HCT116 (cell line): ENCODE measurements at regions not wholly inside any gene's neighbourhood (a gene's known extent, or its start where the extent isn't known, plus 50 kb on each side); places are given as distances from the start of the nearest gene placed in this dataset.

ENCODE experiments used
- ZBTB33 ChIP-seq: IDR thresholded peaks from 2 replicates; pipeline ENCODE4 v1.6.1; 2011; ENCODE audit warnings: mild to moderate bottlenecking, low read length, moderate library complexity; ENCODE audit not compliant: insufficient replicate concordance; ENCODE audit errors: extremely low read depth
- TF ChIP-seq, protein P1 (sequence below), 3 experiments: fragments of 200-600 bp in 1 of 3; sonication (generic) in 1 of 3; IDR thresholded peaks in 2 of 3; conservative IDR thresholded peaks in 1 of 3; 2 replicates each; pipeline ENCODE4 v1.5.1; 2012 to 2017; ENCODE audit warnings: low read depth in 2 of 3, low read length in 2 of 3, antibody characterized with exemption in 1 of 3, borderline replicate concordance in 1 of 3, control low read depth in 1 of 3, mild to moderate bottlenecking in 1 of 3, mixed read lengths in 1 of 3, mixed run types in 1 of 3, moderate library complexity in 1 of 3; ENCODE audit not compliant: insufficient read depth in 1 of 3

- TF ChIP-seq ZBTB33, result no peak
- TF ChIP-seq, protein P1, sequence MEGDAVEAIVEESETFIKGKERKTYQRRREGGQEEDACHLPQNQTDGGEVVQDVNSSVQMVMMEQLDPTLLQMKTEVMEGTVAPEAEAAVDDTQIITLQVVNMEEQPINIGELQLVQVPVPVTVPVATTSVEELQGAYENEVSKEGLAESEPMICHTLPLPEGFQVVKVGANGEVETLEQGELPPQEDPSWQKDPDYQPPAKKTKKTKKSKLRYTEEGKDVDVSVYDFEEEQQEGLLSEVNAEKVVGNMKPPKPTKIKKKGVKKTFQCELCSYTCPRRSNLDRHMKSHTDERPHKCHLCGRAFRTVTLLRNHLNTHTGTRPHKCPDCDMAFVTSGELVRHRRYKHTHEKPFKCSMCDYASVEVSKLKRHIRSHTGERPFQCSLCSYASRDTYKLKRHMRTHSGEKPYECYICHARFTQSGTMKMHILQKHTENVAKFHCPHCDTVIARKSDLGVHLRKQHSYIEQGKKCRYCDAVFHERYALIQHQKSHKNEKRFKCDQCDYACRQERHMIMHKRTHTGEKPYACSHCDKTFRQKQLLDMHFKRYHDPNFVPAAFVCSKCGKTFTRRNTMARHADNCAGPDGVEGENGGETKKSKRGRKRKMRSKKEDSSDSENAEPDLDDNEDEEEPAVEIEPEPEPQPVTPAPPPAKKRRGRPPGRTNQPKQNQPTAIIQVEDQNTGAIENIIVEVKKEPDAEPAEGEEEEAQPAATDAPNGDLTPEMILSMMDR (IDR thresholded peaks at IDR 0.05 in 2 of 3, conservative IDR thresholded peaks at IDR 0.05 in 1 of 3; ENCODE audit: borderline replicate concordance in 1 of 3, insufficient read depth in 1 of 3, low read depth in 2 of 3, low read length in 2 of 3), result no peak
These were observed 81.7 kb downstream of the MTNR1B start for GRCh38 chr11:93051186-93051585.
